Activated T-cell treated with anti-CD3 and anti-CD28 coated beads for 48 hours (primary cell): ENCODE measurements at regions not wholly inside any gene's neighbourhood (a gene's known extent, or its start where the extent isn't known, plus 50 kb on each side); places are given as distances from the start of the nearest gene placed in this dataset.
"Not testable (repeated sequence)": the region's sequence is repeated elsewhere in the genome, so short reads cannot be mapped to it uniquely, and the experiment has no call there.

Source experiments
- DNase-seq: peaks from one replicate; pipeline ENCODE4 v3.0.0-alpha.2; 2020; ENCODE audit warnings: low read depth

DNA sequence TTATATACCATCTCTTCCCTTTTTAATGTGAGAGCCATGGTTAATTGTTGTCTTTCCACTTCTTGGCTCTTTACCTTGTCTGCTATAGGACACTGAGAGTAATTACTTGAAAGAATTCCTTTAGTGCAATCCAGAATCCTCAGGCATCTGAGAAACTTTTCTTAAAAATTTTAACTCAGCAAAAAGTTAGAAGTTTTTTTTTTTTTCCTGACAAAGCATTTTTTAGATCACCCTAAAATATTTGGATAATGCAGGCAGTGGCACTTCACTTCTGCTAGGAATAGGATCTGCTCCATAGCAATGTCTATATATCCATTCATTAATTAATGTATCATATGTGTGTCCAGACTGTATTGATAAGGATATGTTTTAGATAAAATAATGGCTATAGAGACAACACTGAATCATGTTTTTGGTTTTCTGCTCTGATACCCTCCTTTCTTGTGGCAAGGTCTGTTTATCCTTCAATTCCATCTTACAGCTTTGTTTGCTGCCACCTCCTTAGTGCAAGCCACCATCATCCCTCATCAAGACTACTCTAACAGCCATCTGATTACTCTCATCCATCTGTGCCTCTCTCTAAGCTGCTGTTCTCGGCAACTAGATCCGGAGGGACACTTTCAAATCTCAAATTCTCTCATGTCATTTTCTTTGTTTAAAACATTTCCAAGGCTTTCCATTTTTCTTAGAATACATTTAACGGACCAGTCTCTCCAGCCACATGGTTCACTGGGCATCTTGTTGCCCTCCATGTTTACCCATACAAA, 563.5 kb downstream of the EDEM1 start:
- no peak for DNase-seq

DNA sequence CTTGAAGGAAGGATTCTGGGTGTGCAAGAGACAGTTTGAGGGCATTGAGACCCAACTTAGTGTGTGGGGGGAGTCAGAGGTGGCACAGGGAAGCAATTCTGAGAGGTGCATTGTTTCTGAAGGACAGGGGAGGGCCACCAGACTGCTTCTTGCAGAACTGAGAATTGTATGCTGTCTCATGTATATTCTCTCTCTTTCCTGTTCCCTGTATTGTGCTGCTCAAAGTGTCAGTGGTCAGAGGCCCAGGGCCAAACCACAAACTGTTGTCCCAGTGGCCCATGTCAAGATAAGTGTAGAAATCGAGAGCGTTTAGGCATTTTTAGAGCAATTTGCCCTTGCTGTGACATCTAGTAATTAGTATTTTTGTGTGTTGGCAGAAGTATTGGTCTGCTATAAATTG, 567.1 kb downstream of the EDEM1 start:
- DNase-seq = no peak

DNA sequence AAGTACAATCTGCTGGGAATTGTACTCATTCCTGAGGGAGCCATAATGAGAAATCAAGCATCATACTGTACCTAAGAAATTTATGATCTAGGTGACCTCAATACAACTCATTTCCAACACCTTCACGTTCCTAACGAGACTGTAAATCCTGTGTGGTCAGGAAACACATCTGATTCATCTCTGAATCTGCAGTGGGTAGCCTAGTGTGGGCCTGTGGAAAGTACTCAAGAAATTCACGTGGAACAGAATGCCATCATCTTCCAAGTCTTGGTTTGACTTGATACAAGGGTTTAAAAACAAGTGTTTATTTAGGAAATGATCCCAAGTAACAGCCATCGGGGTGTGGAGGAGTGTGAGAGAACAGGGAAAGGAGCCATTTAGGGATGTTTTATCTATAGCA, 568.9 kb downstream of the EDEM1 start:
- DNase-seq = no peak

DNA sequence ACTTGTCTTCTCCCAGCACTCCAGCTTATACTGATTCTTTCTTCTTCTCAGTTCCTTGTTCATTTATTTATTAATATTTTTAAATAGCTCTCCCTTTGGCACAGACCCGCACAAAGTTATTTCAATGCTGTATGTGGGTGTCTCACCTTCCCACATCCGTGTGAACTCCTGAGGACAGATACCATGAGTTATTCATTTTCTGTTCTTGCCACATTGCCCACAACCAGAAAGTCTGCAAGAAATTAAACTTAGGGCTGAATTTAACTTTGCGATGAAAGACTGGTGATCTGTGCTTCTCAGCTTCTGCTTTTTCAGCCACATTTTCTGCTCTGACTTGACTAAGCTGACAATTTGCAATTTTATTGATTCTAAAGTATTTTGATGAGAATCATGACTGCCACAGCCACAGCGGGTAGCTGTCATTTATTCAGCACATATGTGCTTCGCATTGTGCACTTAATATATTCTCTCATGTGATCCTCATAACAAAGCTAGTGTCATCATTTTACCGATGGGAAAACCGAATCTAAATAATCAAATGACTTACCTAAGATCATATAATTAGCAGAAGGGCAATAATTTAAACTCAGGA, 569.8 kb downstream of the EDEM1 start:
- no peak for DNase-seq

DNA sequence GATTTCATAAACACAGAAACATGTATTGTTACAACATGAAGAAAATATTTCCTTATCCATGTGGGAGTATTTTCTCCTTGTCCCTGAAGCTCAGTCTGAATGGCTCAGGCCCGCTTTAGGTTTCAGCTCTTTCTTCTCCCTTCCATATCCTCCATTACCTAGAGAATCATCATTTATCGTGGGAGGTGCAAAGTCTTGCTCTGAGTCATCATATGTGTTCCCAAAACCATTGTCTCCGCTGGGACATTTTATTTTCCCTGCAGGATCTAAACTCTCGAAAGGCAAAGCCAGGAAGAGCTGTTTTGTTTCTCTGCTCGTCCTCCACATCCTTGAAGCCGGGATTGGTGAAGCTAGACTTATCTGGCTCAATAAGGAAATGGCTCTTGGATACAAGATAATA, 571.2 kb downstream of the EDEM1 start:
- DNase-seq = no peak

DNA sequence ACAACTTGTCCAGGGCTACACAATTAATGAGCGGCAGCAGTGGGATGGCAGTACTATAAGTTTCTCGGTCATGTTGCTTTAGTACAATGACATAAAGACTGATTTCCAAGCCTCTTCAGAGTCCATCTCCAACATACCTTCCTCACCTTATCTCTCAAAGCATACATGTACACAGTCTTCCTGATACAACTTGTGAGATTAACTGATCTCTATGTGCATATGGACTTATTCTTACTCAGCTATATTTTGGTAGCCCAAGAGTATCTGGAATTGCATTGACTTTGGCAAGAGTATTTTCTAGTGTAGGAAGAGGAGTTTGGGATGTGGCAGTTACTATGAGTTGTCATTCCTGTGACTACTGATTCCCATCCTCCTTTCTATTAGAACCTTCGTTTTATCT, 575.0 kb downstream of the EDEM1 start:
- DNase-seq = no peak

DNA sequence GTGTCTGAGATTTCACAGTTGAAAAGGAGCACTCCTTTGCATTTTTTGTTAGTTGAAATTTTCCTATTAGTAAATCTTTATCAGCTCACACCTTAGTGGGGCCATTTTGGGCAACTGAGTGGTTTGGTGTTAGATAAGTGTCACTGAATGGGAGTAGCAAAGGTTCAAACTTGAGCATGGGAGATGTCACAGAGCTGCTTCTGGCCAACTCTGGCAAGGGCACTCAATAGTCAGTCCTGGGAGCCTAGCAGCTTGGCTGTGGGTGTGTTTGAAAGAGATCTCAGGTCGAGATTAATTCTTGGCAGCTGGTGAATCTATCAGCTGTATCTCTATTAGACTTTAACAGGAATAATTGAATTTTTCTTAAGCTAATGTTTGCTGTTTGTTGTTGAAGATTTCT, 579.3 kb downstream of the EDEM1 start:
- DNase-seq = no peak

DNA sequence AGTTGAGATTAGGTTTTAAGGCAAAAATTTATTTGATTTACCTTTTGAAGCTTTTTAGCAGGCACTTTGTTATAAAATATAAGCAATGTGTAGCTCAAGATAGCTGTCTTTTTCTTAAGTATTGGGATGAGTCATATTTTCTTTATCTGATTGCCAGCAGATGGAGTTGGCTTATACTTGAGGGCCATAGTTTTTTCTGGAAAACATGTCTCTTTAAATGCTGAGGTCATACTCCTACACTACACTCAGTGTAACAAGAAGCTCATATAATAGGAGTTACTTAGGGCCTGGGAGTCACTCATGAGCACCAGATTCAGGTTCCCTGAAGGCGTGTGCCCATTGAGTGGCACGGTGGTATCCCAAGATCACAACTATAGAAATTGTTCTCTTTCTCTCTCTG, 579.8 kb downstream of the EDEM1 start:
- DNase-seq = no peak

DNA sequence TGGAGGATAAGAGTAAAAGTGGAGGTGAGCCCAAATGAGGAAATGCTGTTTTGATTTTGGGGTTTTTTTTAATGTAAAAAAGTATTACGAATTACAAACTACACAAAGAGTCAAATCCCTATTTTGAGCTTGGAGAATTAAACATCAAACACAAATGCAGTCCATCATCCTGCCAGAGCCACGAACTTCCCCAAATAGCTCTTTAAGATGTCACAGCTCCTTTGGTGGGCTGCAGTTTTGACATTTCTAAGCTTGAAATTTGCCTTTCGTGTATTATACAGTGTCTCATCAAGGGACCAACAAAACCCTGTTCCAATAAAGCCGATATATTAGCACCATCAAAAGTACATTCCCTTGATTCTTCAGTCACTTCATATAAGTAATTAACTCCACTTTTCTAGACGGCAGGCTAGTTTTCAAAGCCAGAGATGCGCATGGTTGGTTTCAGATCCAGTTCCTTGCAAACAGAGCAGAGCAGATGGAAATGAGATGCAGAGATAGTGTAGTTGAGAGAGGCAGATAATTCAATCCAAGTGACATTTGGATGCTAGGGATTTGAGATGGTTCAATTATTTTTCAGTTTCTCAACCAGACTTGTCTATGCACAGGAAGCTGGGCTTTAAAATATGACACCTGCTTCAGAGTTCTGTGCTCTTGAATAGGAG, 580.9 kb downstream of the EDEM1 start:
- no peak for DNase-seq

DNA sequence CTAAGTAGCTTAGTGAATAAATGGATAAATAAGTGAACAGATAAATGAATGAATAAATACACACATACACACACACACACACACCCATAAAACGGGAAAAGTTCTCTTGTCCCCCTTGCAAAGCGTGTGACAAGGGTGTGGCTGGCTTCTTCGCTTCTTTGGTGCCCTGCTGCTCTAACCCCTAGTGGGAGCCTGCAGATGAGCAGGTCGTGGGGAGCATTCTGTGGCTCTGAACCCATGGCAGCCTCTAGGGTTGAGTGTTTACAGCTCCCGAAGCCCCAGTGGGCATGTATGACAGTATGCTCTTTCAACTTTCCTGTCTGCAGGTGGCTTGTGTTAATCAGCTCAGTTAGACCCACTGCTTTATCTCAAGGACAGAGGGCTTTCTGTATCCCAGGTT, 582.3 kb downstream of the EDEM1 start:
- no peak for DNase-seq

DNA sequence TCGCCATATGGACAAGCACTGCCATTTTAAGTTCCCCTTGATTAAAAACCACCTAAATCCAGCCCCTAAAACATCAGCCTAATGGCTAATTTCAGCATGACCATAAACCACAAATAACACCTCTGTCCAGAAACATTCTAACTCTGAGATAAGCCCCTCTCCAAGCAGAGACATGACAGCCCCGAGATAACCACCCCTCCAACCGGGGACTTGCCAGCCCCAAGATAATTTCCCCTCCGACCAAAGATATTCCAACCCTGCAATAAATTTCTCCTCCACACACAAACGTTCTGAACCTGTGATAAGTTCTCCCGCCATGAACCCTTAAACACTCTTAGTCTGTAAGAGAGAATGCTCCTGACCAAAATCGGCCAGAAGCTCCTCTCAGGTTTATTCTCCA, 586.8 kb downstream of the EDEM1 start:
- DNase-seq = no peak

DNA sequence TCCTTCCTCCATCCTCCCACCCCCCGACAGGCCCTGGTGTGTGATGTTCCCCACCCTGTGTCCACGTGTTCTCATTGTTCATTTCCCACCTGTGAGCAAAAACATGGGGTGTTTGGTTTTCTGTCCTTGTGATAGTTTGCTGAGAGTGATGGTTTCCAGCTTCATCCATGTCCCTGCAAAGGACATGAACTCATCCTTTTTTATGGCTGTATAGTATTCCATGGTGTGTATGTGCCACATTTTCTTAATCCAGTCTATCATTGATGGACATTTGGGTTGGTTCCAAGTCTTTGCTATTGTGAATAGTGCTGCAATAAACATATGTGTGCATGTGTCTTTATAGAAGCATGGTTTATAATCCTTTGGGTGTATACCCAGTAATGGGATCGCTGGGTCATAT, 587.6 kb downstream of the EDEM1 start:
- DNase-seq = not testable (repeated sequence)

DNA sequence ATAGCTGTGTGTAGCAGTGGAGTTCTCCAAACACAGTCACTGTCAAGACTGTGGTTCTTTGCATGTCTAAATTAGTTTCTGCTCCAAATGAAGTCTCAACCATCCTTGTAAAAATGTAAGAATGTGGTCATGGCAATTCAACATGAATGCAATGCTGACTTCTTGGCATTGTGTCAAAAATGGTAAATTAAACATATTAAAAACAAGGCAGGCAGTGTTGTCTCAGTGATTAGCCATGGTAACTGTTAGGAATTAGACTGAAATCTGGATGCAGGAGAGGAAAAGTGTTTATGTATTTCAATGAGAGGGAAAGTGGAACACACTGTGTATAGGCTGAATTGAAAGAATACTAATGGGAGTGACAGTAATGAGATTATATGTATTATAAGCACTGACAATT, 597.2 kb downstream of the EDEM1 start:
- DNase-seq = no peak

DNA sequence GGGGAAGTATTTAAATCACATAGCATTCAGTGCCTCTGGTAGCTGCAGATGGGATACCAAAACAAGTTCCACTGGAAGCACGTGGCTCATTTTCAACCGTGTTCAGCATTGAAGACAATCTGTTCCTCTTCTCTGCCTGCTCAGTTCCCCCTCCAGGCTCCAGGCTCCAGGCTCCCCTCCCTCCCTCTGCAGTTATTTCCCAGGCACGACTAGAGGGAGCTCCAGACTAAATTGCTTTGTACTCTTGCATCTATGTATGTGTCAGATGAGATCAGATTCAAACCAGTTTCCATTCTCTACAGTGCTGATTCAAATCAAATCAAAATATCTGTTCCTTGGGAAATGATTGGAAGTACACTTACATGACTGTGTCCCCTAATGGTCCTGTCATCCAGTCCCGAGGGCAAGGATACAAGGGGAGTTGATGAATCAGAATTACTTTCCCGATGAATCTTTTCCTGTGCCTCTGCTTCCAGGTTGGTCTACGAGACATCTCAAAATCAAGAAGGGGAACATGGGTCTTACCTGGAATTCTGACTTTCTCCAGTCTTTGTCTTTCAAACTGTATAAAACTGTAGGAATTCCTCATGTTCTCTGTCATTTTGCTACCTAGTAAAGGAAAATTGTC, 600.5 kb downstream of the EDEM1 start:
- DNase-seq = no peak

DNA sequence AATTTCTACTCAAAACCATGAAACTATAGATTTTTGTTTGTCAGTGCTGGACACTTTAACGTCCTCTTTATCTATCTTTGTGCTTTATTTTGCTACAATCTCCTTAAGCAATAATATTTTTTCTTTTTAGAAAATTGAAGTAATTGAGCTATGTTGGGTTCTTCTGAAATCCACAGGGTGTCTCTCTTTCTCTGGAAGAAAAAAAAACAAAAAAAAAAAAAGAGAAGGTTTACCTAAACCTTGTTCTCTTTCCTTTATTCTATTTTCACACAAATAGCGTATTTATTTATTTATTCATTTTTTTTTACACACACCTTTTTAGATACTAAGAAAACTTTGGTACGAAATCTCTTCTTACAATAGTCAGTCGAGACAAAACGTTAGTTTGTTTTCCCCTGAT, 601.0 kb downstream of the EDEM1 start:
- DNase-seq = no peak

DNA sequence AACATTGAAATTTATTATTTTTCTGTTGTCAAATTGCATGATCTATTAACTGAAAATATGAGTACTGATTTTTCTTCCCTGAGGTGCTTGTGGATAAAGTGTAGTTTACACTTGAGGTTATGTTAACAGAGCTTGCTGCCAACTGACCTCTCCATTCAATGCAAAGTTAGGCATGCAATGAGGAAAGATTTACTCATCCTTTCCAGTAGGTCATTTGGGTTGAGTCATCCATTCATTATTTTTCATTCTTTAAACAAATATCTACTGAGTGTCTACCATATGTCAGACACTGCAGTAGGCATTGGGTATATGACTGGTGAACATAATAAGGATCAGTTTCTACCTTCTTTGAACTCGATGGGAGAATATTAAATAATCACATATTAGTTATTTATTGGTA, 604.1 kb downstream of the EDEM1 start:
- no peak for DNase-seq

DNA sequence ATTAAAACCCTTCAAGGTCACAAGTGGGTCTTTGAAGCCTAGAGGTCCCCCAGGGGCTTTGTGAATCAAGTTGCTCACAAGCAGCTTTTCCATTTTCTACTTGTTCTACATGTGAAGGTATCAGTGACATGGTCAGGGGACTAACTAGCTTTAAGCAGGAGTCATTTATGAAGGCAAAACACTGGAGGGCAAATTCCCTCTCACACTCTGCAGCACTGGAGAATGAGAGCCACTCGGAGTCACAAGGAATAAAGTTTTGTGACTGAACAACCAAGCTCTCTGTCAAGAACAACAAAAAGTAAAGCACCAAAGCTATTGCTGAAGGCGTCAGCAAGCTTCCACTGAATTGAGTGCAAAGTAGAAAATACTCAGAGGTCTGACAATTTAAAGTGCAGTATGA, 609.0 kb downstream of the EDEM1 start:
- no peak for DNase-seq

DNA sequence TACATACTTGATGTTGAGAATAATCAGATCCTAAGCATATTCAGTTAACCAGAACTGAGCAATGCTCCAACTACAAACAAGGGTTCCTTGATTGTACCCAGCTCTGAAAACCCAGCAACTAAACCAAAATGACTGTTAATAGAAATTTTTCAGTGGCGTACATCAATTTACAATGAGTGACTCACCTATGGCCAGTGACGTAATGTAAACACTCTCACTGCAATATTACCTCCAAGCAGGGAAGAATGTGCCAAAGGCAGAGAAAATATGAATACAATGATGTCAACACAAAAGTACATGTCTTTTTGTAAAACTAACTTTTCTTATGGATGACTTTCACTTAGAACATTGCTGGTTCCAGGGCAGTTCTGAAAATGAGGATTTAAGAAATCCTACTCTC, 611.3 kb downstream of the EDEM1 start:
- no peak for DNase-seq

DNA sequence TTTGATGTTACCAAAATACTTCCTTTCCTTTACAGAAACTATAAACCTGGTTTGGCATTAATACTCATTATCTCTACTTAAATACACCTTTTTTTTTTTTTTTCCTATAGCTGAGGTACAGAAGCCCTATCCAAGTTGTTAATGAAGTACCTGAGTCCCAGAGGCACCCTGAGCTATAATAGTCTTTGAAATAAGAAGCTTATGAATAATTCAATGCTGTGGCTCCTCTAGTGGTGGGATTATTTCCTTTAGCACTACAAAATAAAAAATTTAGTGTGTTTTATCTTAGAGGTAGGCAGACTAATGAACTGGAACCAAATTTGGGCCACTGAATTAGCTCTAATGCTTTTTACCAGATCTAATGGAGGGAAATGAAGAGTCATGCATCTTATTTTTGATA, 611.9 kb downstream of the EDEM1 start:
- no peak for DNase-seq

DNA sequence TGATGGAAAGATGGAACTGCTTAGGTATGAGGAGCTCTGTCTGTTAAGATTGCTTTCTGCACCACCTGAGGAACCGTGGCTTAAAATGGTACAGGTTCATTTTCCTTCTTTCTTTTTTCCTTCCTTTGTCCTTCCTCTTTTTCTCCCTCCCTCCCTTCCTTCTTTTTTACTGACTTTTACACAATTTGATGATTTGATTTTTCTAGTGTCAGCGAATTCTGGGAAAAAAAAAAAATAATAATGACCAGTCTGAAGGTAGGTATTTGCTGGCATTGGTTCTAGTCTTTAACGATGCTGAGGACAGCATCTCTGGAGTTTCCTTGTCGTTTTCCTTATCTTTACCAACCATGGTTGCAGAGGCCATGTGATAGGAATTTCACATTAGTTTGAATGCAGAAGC, 613.5 kb downstream of the EDEM1 start:
- no peak for DNase-seq

DNA sequence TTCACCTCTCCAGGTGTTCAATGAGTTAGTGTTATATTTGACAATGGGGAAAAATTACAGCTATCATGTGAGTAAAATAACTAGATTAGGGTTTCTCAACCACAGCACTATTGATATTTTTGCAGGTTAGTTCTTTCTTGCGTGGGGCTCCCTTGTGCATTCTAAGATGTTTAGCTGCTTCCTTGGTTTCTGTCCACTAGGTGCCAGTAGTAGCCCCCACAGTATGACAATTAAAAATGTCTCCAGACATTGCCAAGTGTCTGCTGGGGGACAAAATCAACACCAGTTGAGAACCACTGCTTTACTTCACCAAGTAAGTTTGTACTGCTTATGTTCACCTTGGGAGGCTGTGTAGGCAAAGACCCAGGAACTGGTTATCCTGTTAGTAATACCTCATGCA, 618.7 kb downstream of the EDEM1 start:
- no peak for DNase-seq

DNA sequence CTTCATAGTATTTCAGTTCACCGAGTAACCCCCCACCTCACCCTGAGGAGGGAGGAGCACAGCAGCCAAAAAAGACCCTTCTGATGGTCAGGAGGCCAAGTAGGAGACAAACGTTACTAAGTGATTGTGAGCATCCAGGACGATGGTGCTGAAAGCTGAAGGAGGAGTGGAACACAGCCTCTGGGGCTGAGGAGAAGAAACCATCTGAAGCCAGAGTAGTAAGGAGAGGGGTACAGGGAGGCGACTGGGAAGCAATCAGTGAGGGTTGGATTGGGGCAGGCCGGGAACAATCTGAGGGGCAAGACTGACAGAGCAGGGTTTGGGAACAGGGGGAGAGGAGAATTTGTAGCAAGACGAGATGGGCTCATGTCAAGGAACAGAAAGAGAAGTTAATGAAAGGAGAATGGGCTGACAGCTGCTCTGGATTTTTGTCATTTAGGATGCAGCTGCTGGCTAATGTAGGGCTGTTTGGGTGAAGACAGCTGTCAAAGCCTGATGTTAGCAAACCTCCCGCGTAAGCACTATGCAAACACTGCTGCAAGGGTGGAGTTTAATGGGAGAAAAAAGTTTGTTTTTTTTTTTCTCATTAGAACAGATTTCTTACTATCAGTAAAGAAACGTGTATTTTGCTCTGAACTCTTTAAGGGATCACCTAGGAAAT, 622.2 kb downstream of the EDEM1 start:
- DNase-seq = no peak

DNA sequence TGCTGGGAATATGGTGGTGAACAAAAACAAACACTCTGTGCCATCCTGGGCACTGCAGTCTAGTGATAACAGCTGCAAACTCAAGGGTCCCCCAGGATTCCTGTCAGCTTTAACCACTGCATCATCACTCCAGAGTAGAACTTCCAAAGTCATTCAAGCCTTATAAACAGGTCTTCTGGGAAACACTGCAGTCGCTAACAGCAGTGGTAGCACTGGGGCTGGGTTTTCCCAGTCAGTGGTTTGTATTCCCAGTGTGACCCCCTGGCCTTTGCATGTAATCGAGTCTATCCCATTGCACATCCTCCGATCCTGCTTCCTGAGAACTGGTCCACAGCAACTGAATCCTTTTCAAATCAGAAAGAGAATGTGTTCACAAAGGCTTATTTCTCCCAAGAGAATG, 623.5 kb downstream of the EDEM1 start:
- no peak for DNase-seq
